HG02943 (cell line): ENCODE measurements at regions not wholly inside any gene's neighbourhood (a gene's known extent, or its start where the extent isn't known, plus 50 kb on each side); places are given as distances from the start of the nearest gene placed in this dataset.
"Not testable (repeated sequence)": the region's sequence is repeated elsewhere in the genome, so short reads cannot be mapped to it uniquely, and the experiment has no call there.

Source experiments
- ATAC-seq: cut with Tn5 transposase; IDR thresholded peaks from one replicate; pipeline ENCODE4 v1.9.1; 2021; ENCODE audit warnings: mild to moderate bottlenecking, low read depth, moderate library complexity; ENCODE audit not compliant: unreplicated experiment

DNA sequence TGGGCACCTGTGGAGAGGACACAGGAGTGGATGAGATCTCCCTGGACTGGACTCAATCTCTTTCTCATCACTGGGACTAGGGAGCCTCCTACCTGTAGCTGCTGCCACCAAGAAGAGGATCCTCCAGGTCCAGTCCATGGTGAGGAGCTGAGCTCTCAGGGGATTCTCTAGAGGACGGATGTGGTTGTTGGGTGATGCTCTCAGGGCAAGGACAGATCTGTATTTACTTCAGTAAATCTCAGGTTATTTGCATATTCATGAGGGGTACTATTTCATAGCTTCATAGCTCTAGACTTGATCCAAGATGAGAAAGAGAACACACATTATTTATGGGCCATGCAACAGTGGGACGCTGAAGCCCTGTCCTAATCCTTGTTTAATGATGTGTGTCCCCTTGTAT lies 159.4 kb downstream of the POTEB start:
- peak; percentile 77 for ATAC-seq

DNA sequence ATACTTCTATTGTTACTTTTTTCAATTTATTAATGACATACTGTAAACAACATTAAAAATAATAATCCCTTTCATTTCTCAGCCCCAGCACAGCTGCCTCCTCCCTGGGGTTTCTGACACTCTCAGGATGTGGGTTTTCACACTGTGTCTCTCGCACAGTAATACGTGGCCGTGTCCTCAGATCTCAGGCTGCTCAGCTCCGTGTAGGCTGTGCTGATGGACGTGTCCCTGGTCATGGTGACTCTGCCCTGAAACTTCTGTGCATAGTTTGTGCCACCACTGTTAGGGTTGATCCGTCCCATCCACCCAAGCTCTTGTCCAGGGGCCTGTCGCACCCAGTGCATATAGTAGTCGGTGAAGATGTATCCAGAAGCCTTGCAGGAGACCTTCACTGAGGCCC lies 159.9 kb downstream of the POTEB start:
- peak; percentile 37 for ATAC-seq

DNA sequence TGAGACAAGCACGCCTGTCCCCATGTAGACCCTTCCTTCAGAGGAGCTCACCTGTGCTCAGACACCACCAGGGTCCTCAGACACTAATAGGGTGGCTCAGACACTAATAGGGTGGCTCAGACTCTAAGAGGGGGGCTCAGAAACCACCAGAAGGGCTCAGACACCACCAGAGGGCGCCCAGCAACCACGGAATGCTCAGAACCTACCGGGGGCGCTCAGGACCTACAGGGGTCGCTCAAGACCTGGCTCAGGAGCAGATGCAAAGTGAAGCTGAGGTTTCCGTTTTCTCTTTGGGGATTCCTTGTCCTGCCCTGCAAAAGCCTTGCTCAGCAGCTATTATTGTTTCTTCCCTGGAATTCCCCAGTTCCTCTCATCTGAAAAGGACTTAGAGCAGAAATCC lies 172.1 kb downstream of the POTEB start:
- peak; percentile 97 for ATAC-seq

DNA sequence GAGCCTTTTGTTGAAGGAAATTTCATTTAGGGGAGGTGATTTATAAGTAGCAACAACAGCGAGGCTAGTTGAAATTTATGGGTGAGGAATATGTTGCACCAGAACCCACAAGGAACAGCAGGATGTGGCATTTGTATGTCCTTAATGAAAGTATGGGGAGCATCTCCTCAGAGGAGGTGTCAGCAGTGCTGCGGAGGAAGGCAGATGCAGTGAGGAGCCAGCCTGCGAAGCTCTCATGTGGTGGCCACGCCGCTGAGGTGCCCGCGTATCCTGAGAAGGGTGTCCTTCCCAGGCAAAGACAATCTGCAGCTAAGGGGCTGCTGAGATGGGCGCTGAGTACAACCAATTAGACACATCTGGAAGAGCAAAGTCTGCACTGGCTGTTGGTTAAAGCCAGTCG lies 178.9 kb downstream of the POTEB start:
- ATAC-seq: not testable (repeated sequence)

DNA sequence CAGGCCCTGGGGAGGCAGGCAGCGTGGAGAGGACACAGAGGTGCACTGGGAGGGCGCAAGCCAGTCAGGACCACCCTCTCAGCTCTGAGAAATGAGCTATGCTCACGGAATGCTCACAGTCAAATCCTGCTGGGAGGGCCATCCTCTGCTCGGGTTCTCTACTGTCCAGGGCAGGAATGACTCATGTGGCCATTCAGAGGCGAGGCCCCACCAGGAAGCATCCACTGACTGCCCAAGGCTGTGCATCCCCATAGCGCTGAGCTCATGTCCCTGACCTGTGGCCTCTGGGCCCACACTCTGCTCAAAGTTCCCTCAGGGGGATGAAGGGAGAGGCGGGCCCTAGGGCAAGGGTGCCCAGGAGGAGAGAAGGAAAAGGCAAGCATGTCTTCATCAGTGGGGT lies 182.4 kb downstream of the POTEB start:
- ATAC-seq: not testable (repeated sequence)

DNA sequence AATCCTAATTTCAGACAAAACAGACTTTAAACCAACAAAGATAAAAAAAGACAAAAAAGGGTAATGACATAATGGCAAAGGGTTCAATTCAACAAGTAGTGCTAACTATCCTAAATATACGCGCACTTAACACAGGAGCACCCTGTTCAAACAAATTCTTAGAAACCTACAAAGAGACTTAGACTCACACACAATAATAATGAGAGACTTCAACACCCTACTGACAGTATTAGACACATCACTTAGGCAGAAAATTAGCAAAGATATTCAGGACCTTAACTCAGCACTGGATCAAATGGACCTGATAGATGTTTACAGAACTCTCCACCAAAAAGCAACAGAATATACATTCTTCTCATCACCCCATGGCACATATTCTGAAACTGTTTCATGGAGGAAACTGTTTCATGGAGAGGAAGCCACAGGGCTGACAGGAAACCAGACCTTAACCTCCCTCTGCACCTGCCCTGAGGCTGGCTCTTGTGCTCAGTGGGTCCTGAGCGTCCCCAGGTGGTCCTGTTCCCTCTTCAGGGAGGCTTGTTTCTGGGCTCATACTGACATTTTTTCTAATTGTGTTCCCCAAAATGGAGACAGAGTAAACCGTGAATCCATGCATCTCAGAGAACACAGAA lies 184.9 kb downstream of the POTEB start:
- ATAC-seq: not testable (repeated sequence)

DNA sequence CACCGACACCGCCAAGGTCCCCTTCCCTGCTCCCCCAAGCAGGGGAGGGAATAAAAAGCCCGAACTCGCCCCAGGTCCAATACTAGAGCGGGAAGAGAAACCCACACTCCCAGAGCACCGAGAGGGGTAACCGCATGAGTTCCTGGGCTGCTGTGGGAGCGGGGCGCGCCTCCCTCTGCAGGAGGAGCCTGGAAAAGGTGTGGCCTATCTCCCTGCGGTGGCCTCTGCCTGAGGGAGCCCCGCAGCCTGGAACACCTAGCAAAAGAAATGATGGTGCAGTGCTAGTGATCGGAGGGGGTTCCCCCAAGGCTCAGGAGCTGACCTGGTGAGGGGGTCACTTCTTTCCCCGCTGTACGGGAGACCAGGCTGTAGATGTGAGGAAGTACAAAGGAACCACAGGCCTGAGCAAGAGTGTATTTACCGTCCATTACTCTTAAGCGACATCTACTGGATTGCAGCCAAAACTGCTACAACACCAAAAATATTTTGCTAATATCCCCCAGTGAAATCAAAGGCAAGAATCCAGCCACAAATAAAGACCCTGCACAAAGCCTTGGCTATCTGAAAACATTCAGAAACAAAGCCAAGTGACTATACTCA lies 216.6 kb upstream of the POTEB3 start:
- ATAC-seq: peak; percentile 82

DNA sequence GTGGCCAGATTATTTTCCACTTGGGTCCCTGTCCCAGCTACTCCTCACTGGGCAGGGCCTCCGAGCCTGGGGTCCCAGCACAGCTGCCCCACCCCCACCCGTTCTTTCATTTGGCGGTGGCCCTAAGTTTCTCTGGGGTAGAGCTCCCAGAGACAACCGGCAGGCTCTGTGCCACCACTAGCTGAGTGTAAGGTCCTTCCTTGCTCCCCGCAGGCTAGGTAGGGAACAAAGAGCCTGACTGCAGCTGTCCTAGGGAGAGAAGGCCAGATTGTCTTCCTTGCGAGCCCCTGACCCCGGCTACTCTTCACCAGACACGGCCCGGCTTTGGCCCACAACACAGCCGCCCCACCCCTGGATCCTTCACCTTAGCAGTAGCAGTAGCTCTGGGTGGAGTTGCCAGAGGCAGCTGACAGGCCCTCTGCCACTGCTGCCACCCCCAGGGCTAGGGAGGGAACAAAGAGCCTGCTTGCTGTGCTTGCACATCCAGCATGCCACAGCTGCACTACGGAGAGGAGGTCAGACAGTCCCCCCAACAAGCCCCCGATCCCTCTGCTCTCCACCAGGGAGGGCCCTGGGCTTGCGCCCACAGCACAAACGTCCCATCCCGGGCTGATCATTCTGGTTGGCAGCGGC lies 215.9 kb upstream of the POTEB3 start:
- not testable (repeated sequence) for ATAC-seq

DNA sequence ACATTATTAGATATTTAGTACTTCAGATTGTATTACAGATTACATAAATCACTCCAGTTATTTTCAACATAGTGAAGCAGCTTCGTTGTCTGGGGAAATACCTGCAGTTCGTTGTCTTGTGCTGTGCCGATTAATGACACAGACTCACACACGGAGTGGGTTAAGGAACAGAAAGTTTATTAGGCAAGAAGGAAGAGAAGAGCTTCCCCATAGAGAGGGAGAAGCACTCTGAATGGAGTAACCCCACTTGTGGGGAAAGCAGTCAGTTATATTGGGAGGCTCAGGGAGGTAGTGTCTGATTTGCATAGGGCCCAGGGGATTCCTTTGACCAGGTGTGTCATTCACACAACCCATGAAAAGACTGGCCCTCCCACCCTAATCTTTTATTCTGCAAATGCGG lies 213.4 kb upstream of the POTEB3 start:
- ATAC-seq: not testable (repeated sequence)

DNA sequence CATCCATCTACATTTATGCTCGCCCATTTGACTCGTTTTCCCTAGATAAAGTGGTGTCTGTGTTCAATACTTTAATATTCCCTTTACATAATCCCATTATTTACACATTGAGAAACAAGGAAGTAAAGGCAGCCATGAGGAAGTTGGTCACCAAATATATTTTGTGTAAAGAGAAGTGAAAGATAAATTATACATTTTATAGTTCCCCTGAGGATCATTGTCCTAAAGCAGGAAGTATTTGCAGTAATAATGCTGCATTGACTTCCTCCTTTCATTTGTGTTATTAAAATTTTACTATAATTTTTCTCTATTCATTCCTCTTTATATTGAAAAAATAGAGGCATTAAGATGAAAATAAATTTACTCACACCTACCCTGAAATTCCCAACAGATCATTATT lies 198.5 kb upstream of the POTEB3 start:
- not testable (repeated sequence) for ATAC-seq

DNA sequence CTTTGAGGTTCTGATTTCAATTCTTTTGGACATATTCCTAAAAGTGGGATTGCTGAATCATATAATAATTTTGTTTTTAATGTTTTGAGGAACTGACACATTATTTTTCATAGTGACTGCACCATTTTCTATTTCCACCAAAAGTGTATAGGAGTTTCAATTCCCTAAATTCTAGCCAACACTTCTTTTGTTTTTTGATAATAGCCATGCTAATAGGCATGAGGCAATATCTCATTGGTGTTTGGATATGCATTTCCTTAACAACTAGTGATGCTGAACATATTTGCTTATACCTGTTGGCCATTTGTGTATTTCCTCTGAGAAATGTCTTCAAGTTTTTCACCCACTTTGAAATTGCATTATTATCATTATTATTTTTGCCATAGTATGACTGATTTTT lies 186.4 kb upstream of the POTEB3 start:
- not testable (repeated sequence) for ATAC-seq

DNA sequence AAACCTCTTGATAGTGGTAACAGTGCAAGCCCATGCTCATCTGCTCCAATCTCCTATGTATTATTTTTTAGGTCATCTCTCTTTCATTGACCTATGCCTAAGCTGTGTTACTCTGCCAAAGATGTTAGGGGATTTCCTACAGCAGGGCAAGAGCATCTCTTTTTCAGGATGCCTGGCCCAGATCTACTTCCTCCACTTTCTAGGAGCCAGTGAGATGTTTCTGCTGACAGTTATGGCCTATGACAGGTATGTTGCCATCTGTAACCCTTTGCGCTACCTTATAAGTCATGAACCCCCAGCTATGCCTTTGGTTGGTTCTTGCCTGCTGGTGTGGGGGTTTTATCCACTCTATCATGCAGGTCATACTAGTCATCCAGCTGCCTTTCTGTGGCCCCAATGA lies 168.9 kb upstream of the POTEB3 start:
- ATAC-seq: not testable (repeated sequence)

DNA sequence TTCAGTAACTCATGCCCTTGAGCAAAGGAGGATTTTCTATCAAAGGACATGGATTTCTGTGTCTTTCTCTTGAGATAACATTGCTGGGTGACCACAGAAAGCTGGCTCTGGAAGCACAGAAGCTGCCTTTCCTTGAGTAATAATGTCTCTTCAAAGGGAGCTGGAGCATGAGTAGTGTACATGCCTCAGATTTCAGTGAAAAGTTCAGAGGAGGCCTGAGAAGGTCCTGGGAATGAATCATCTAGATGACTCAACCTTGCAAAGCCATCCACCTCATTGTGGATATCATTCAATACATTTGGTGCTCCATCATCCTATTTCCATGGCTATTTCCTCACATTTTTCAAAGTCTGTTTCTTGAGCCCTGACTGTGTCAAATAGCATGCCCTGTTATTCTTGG lies 125.1 kb upstream of the POTEB3 start:
- ATAC-seq: not testable (repeated sequence)

DNA sequence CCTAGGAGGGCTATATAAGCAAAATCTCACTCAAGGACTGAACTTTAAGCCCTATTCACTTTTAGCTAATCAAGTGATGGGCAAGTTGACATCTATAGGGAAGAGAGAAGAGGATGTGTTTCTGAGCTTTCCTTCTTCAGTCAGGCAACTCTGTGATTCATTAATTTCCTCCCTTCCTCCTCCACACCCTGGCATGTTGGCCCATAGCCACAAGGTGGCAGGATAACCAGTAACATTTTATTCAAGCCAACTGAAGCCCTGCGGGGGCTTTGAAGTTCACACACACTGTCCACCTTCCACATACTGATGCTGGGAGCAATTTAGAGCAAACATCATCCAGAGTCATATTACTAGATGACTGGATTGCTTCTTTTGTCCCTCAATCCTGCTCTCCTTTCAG lies 111.5 kb upstream of the POTEB3 start:
- ATAC-seq: not testable (repeated sequence)

DNA sequence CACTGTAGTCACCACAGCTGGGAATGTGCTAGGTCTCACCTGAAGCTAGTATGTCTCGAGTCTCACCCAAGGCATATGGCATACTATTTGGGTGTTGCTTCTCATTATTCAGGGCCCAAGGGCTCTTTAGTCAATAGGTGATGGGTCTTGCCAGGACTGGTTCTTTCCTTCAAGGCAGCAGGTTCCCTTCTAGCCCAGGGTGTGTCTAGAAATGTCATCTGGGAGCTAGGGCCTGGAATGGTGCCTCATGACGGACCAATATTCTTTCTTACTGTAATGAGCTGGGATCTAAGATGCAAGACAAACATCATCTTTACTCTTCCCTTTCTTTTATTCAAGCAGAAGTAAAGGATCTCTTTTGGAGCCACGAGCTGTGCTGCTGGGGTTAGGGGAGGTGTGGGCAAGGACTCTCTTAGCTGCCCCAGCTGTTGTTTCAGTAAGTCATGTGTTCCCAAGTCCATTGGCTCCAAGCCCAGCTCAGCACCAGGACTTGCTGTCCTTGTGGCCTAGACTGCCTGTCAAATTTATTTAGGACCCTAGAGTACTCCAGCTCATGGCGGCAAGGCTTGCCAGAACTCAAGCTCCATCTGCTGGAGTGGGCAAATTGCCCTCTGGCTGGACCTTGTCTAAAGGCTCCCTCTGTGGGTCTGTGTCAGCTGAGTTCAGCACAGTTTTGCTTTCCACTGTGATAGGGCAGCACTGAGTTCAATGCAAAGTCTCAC lies 106.0 kb upstream of the POTEB3 start:
- ATAC-seq: not testable (repeated sequence)

DNA sequence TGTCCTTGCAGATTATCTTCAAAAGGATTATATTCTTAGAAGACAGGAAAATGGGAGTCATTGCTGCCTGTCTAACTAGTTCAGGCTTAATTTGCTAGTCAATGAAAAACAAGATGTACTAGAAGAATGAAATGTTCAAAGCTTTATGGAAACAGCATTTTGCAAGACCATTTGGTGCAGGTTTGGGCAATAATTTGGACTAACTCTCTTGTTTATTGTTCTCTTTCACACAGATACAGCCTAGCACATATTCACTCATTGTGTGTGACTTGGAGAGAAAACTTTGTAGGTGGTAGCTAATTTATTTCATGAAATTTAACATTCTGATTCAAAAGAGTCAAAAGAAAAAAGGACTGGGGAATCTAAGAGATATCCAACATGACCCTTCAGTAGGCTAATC lies 92.5 kb upstream of the POTEB3 start:
- not testable (repeated sequence) for ATAC-seq

DNA sequence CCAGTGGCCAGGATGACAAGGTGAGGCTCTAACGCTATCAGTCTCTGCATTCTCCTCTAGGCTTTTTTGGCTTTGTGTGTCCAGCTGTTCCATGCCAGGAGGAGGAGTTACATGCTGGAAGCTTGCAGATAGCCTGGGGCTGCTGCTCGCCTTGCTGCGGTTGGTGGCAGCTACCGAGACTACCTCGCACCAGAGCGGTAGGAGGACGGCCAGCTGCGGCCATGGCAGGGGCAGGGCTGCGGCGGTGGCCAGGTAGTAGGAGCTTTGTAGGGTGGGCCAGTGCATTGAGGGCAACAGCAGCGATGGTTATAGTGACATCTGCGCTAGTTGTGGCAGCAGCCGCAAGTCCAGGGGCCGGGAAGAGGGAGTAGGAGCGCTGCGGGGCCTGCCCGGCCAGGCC lies 75.9 kb upstream of the POTEB3 start:
- ATAC-seq: not testable (repeated sequence)

DNA sequence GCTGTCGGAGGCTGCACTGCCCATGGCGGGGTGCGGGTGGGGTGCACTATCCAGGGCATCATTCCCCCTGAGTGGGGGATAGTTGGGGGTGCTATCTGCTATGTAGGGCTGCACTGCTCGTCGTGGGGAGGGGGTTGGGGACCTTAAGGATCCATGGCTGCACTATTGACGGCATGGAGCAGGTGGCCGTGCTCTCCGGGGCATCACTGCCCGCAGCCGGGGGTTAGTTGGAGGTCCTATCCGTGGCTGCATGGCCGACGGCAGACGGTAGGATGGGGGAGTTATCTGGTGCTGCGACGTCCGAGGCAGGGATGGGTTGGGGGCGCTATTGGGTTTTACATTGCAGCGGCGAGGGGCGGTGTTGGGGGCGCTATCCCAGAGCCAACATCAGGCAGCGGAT lies 75.0 kb upstream of the POTEB3 start:
- not testable (repeated sequence) for ATAC-seq

DNA sequence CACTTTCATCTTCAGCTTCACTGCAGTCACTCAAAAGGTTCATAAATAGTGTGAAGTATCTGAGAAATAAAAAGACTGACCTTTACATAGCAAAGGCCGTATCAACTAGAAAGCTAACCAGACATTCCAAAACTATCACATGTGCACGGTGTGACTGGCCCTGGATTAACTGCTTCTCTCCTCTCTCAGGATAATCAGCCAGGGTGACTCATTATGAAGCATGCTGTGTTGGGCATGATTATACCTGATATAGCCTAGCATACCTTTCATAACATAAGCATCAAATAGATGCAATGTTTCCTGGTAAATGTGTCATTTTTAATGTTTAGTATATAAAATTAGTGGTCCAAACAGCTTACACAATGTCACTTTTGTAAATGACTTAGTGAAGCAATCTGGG lies 62.7 kb upstream of the POTEB3 start:
- not testable (repeated sequence) for ATAC-seq
